HUDEP-2 (cell line): ENCODE measurements at regions not wholly inside any gene's neighbourhood (a gene's known extent, or its start where the extent isn't known, plus 50 kb on each side); places are given as distances from the start of the nearest gene placed in this dataset.
"Not testable (repeated sequence)": the region's sequence is repeated elsewhere in the genome, so short reads cannot be mapped to it uniquely, and the experiment has no call there.

Experiments used
- DNase-seq, 76 experiments: peaks; one replicate each; lab custom pipeline; 2025; ENCODE audit not compliant: unreplicated experiment in 76 of 76; lab: John Stamatoyannopoulos, UW

DNA sequence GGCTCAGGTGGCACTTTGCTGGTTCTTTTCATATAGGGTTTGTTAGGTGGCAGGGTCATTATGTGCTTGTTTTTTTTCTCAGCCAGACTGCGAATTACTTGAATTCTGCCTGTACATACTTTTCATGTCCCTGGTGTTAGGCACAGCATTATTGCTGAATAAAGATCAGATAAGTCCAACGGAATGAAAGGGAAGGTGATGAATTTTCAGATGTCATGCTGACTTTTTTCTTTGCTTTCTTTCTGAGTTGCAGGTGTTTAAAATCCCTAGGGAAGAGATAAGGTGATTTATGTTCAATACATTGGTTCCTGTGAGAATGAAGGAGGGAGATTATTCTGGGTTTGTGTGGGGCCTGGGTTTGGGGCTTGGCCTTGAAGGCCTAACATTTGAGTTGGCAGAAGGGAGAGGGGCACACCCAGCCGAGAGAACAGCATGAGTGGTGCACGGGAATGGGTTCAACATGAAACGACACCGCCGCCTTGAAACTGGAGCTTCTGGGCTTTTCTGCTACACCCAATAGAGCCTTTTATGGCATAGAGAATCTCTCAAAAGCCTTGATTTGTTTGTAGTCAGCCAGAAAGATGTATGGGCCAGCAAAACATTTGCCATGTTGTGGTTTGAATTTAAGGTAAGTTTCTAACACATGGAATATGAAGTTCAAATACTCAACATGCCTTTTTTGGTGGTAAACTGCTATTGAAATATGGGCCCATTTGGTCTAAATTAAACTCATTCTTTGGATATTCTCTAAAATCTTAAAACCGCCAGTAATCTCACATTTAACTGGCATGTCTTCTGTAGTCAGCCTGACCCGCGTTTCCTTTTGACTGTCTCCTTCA lies 477.0 kb downstream of the PCNX1 start:
- DNase-seq, result no peak

DNA sequence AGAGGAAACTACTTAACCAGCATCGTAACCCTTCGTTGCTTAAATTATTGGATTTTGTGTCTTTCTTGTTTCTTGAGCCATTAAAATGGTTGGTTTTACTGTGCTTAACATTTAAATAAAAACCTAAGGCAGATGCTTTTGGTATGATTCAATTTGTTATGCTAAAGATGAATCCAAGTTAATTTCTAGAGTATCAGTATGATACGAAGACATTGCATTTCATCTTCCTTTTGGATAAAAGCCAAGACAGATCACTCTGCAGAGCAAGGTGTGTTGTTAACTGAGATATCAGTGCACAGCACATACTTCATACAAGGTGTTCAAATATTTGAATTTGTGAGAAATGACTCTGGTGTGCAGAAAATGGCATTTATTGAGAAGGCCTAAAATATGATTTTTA lies 480.5 kb downstream of the PCNX1 start:
- DNase-seq, result no peak

DNA sequence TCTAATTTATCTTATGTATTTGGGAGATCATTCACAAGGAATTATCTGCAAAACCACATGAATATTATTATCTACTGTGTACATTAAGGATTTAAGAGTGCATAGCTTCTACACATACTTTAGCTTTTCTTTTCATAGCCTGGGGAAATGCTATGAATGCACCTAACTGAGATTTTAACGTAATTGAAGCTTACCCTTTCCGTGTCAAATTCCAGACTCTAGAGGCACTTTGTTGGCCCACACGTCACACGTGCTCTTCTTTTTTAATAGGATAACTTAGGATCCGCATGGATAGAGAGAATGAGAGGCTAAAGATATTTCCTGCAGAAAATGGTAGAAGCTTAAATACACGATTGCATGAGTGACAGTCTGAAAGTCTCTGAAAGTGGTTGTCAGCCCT lies 481.1 kb downstream of the PCNX1 start:
- no peak for DNase-seq

DNA sequence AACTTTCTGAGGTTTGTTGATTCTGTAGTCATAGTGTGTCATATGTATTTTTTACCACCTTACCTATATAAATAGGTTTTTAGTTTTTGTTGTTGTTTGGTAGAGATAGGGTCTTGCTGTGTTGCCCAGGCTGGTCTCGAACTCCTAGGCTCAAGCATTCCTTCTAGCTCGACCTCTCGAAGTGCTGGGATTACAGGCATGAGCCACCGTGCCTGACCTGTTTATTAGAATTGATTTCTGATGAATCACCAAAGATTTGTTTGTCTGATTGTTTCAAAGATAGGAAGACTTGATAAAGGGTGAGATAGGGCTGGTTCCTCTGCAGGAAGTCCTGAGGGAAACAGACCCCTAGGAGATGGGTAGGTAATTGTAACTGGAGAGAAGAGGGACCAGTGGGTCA lies 481.6 kb downstream of the PCNX1 start:
- DNase-seq, result no peak

DNA sequence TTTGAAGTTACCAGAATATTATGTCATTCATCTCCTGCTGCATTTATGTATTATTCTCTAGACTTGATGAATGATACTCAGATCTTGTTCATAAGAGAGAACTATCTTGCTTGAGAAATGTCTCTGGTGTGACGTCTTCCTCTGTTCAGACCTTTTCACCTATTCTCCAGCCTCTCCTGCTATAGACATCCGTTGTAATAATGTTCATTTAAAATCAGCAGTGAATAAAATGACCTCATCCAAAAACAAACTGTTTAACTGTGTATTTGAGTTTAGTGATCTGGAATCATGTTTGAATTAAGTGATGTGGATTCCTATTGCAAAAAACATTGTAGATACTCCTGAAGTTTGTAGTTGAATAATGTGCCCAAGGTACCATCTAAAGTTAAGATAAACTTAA lies 487.1 kb downstream of the PCNX1 start:
- DNase-seq, result no peak

DNA sequence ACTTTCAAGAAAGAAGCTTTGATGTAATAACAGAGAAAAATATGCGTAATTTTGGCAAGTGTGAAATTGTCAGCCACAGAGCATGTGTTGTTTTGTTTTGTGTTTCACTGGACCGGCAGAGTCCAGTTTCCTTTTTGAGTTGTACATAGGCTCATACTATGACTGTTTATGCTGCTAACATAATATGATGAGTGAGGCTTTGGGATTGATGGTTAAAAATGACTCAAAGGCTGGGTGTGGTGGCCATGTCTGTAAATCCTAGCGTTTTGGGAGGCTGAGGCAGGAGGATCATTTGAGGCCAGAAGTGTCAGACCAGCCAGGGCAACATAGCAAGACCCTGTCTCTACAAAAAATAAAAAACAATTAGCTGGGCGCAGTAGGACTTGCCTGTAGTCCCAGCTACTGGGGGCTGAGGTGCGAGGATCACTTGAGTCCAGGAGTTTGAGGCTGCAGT lies 487.9 kb downstream of the PCNX1 start:
- DNase-seq, result no peak

DNA sequence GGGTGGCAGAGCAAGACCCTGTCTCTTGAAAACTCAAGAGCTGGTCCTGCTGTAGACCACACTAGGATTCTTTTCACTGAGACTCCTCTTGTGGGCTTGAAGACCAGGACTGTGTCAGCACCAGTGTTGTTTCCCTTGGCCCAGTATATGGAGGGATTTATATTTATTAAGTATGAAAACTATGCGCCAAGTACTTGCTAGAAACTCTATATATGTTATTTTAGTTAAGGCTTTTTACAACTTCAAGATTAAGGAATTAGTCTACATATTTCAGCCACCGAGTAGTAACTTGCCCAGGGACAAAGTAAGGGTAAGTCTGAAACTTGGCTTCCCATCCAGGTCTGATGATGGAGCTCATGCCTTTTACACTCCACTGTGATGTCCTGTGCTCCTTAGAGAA lies 488.4 kb downstream of the PCNX1 start:
- no peak for DNase-seq

DNA sequence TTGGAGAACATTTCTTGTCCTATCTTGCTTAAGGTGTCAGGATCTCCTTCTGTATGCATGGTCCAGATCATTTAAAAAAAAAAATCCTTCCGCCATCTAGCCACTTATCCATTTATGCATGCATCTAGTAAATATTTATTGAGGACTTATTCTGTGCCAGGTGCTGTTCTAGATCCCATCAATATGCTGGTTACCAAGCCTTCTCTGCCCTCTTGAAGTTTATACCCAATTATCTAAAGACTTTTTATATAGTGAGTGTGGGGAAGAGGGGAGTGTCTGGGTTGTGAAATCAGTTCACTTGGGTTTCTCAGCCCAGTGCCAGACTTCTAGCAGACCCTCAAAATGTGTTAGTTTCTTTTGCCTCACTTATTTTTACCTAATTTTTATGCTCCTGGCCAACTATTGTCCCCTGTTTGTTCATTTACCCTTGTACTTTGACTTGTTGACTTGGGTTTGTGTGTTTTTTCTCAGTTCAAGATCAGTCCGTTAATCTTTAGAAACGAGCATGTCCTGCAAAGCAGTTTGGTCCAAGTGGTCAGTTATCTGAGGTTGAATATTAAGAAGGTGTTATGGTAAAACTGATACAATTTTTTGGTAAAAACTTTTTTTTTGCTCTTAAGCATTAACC lies 488.9 kb downstream of the PCNX1 start:
- DNase-seq, result no peak

DNA sequence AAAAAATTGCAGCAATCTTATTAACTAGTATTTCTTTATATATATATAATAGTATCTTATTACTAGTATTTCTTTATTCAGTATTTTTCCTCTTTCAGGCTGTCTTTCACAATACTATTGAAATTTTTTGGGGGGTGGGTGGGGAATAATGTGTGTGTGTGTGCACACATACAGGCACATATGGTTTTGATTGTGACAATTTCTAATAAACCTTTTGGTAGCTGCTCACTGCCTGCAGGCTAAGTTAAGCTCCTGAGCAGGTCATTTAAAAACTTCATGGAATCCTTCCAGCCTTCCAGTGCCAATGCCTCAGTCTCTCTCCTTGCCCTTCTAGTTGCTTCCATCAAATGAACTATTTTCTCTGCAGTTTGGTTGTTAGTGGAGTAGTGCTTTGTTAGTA lies 490.1 kb downstream of the PCNX1 start:
- no peak for DNase-seq

DNA sequence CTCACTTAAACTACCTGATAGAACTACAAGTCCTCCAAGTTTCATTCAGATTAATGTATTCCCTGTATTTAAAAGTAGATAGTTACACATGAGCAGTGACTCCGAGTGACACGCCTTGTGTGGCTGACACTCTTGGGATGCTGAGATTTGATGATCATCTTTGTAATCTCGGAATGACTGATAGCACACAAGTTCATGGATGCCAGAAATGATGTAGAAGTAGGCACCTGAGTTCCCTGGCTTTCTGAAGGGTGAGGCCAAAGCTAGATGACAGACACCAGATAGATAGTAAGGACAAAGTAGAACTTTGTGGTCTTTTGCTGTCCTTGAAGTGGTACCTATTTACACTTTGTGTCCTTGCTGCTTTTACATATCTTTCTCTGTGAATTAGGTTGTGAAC lies 491.2 kb downstream of the PCNX1 start:
- no peak for DNase-seq

DNA sequence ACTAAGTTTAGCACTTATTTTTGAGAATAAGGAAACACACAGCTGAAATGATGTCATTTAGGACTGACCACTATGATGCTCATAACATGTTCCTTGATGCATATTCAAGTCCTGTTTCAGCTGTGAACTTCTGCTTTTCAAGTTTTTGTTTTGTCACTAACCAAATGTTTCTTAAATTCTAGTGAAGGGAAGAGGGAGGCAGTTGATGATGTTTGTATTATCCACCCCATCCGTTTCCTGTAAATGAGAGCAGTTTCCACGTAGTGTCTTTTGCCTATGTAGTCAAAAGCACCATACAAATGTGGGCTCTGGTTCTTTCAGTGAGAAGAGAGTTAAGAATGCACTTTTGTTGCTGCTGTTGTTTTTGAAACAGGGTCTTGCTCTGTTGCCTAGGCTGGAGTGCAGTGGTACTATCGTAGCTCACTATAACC lies 491.8 kb downstream of the PCNX1 start:
- no peak for DNase-seq

DNA sequence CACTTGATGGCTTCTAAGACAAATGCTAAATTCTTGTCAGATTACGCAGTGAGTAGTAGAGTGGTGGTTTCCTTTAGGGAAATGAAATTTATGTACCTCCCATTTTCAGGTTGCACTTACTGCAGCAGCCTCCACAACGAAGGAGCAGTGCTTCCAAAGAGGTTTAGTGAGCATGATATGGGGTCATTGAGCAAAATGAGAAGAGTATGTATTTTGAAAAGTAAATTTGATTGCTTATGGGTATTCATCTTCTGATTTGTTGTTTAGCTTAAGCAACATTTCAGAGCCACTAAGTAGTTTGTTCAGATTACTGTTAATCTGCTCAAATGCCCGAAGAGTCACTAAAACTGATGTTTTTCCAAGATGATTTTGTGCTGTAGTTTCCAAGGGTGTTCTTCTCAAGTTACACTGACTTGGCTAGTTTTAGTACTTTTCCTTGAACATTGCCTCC lies 493.6 kb downstream of the PCNX1 start:
- no peak for DNase-seq

DNA sequence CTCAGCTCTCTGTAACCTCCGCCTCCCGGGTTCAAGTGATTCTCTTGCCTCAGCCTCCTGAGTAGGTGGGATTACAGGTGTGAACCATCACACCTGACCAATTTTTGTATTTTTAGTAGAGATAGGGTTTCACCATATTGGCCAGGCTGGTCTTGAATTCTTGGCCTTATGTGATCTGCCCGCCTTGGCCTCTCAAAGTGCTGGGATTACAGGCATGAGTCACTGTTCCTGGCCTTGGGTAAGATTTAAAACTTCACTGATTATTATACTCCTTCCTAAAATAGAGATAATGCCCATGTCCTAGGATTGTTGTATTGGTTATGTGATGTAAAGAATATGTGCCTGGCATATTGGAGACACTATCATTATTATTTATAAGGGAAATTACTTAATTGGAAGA lies 495.2 kb downstream of the PCNX1 start:
- not testable (repeated sequence) for DNase-seq

DNA sequence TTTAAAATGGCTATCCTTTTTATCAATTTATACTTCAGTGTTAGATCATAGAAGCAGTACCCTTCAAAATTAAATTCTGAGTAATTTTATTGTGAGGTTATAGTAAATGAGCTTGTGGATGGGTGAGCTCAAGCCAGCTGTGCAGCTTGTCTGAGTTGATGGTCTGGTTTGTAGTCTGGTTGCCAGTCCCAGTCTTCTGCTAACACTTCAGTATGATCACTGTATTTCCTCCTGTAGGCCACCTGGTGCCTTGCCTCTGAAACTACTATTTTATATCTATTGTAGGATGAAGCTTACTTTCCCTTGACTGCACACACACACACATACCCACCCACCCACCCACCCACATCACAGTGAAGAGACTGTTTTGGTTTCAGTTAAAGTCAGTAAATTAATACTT lies 496.4 kb downstream of the PCNX1 start:
- peak in 19 of 76 experiments; percentile 2 to 49 (median 21) for DNase-seq

DNA sequence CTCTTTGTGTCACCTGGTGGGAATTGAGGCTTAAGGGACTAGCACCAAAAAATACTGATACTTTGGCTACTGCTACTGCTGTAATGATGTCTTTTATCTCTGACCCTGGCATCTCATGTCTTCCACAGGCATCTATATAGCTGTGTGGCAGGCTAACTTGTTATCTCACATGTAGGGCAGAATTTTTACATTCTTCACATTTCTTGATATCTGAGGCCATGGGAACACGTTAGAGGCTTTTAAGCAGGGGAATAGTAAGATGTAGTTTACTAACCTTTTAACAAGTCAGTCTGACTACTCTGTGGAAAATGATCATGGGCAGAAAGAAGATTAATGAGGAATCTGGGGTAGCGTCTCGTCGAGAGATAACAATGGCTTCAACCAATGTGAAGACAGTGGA lies 498.4 kb downstream of the PCNX1 start:
- DNase-seq, result no peak

DNA sequence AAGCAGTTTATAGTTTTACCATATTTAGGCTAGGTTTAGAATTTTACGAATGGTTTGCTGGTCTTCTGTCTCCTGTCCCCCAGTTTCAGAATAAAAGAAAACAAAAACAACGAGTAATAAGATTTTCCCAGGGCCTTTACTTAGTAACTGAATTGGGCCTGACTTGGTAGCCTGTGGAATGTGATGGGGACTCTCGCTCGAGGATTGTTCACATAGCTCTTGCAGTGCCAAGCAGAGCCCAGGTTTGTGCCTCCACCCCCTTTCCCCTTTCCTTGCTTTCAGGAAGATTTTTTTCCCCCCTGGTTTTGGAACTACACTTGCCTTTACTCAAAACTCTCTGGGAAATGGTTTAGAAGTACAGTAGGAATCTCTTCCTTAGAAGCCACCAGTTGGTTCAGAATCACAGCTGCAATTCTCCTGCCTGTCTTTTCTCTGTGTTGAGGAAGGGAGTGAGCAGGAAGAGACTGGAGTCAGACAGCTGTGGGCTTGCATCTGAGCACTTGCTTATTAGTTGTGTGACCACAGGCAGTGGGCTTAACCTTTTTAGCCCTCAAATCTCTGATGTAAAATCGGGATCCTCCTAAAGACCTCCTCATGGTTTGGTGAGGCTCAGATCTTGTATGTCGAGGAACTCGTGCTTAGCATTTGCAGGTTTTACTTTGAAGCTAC lies 501.2 kb downstream of the PCNX1 start:
- no peak for DNase-seq

DNA sequence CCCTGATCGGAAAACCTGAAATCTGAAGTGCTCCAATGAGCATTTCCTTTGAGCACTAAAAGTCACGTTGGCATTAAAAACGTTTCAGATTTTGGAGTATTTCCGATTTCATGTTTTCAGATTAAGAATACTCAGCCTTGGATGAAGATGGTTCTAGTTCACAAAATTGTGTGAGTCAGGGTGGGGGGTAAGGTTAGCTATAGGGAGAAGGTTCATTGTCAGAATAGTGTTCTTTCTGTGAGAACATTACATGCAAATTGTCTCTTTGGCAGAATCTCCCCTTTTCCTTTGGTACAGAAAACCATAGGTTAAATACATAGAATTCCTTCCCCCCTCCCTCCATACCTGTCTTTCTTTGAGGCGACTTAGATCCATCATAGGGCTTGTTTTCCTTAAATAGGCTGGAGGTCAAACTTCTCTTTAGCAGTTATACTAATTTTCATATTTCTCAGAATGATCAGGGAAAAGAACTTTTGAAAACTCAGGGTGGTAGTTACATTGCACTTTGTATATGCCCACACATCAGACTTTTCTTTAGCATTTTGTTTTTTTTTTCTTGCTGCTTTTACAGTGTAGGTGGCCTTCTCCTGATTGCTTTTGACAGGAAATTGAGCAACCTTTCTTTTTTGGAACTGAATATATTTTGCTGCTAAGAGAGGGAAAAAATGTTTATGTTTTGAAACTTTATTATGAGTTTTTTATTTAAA lies 503.5 kb downstream of the PCNX1 start:
- no peak for DNase-seq

DNA sequence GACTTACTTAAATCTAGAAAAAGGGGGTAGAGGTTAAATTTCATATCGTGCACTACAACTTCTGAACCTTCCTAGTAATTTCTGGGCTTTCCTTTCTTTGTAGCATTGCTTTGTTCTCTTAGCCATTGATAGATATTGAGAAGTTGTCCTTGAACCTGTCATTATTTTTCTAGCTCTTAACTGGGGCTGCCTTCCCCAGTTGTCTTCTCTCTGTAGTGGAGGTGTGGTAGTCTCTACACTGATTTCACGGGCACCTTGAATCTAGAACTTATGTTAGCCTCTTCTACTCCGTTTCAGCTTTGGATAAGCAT lies 504.0 kb downstream of the PCNX1 start:
- no peak for DNase-seq

DNA sequence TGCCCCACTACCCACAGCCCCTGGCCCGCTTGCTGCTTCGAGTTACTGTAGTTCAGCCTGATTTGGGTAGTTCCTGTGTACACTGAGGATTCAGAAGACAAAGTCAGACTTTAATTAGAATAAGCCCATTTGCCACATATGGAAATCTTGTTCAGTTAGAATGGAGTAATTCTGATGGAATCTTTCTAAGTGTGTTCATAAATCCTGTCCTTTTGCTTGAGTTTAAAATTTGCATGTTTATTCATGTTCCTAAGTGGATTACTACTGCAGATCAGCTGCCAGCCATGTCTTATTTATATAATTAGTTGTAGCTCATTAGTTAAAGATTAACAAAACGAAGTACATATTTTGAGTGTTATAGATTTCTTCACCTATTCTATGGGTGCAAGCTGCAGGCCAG lies 504.5 kb downstream of the PCNX1 start:
- no peak for DNase-seq

DNA sequence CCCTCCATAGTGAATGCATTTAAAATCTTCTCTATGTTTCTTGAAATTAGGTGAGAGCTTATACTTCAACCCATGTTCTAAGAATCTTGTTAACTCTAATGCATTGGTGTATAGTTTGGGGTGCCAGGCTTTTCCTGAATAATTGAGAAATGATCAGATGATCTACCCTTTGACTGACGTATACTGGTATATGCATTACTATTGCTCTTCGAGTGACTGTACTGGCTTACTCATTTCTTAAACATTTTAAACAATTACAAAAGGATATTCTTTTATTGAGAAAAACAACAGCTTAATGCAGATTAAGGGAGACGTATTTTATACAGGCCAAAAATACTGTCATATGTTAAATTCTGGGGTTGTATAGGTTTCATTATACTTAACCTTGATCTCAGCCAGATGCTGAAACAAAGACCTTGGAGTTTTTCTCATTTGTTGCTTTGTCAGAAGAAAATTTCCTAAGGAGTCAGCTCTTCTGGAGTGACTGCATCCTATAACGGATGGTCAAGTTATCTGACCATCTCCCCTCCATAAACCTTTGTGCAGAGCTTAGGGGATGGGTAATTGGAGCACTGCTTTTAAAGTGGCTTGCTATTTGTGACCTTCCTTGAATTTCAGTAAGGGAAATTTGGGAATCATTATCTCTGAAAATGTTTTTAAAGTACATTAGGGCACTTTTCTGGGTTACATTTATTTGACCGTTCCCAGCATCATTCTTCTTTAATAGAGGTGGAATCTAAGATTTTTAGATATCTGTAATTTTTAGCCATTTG lies 507.6 kb downstream of the PCNX1 start:
- no peak for DNase-seq

DNA sequence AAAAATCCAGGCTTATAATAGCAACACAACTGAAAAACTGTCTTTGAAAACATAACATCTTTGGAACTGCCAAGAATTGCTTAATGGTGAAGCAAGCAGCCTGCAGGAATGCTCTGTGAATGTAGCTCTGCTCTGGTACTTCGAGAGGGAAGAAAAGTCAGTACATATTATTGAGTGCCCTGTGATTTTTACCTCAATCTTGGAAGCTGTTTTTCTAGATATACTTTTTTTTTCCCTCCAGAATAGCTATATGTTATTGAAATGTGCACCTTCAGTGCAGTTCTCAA lies 508.1 kb downstream of the PCNX1 start:
- no peak for DNase-seq
